Activated CD4-positive, alpha-beta memory T cell treated with anti-CD3 and anti-CD28 coated beads, Interleukin-2, amount 10 ng/mL, durations not matched to agents 7 days and 5 days (primary cell): ENCODE measurements at regions not wholly inside any gene's neighbourhood (a gene's known extent, or its start where the extent isn't known, plus 50 kb on each side); places are given as distances from the start of the nearest gene placed in this dataset.
"Not testable (repeated sequence)": the region's sequence is repeated elsewhere in the genome, so short reads cannot be mapped to it uniquely, and the experiment has no call there.

ENCODE experiments used
- CTCF ChIA-PET: fragments of 350-600 bp; sonication (Branson Sonifier 250); formaldehyde crosslinking; loops from one replicate; lab custom pipeline; 2021; ENCODE audit warnings: antibody characterized with exemption, inconsistent platforms; lab: Charles Lee
- POLR2A ChIA-PET: fragments of 350-600 bp; sonication (Branson Sonifier 250); formaldehyde crosslinking; loops from one replicate; lab custom pipeline; 2021; ENCODE audit warnings: antibody characterized with exemption; lab: Charles Lee
- DNase-seq: peaks from one replicate; pipeline ENCODE4 v3.0.0-alpha.2; 2020
- H3K27ac Mint-ChIP-seq: one replicate; pipeline ENCODE4 v1.8.0; 2021; ENCODE audit warnings: mild to moderate bottlenecking, mixed read lengths
- H3K27me3 Mint-ChIP-seq: one replicate; pipeline ENCODE4 v1.8.0; 2021; ENCODE audit warnings: mixed read lengths
- H3K36me3 Mint-ChIP-seq: one replicate; pipeline ENCODE4 v1.8.0; 2021; ENCODE audit warnings: low read depth, mixed read lengths
- H3K4me1 Mint-ChIP-seq: one replicate; pipeline ENCODE4 v1.8.0; 2021; ENCODE audit warnings: mixed read lengths
- H3K4me3 Mint-ChIP-seq: one replicate; pipeline ENCODE4 v1.8.0; 2021; ENCODE audit warnings: mild to moderate bottlenecking, mixed read lengths
- H3K9me3 Mint-ChIP-seq: one replicate; pipeline ENCODE4 v1.8.0; 2021; ENCODE audit warnings: mixed read lengths

DNA sequence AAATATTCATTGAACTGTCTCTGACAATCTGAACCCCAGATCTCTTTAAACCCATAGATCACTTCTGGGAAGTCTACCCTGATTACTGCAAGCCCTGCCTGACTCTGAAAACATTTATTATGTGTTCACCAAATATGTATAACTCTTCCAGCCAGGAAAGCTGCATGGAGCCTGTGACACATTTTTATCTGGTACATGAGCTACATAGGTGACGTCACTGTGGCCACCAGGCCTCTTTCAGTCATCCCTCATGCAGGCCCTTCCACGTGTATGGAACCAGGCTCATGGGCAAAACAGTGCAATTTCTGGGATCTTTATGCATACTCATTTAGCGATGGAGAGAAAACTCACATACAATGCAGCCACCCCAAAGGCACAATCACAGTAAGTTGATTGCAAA, 133.9 kb upstream of the NUPR2 start:
- ChIA-PET CTCF (no interaction called here), POLR2A (no interaction called here)

DNA sequence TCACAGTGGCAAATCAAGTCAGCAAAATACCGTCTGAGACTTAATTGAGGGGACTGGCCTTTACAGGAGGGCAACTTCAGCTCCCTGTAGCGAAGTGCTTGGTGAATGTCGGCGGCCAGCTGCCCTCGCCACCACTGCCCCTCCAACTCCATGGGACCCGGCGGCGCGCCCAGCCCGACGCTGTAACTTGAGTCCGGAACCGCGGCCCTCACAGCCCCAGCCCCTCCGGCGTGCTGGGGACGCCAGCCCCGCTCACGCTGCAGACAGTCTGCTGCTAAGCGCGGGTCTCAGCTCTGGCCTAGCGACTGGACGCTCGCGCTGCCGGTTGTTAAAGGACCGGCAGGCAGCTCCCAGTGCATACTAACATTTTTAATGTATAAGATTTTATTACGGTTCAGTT, 113.4 kb upstream of the NUPR2 start:
- H3K27me3 Mint-ChIP-seq: no peaks in the 10 kb centered on the region
- H3K4me3 Mint-ChIP-seq: no peak overlapping the region
- H3K27ac Mint-ChIP-seq: no peak overlapping the region
- no peaks in the 10 kb centered on the region for H3K4me1 Mint-ChIP-seq
- H3K36me3 Mint-ChIP-seq: no peaks in the 10 kb centered on the region
- DNase-seq: no peak
- ChIA-PET POLR2A (no interaction called here), CTCF (no interaction called here)
- H3K9me3 Mint-ChIP-seq: peaks cover 3% of the 10 kb centered on the region

More for the DNA sequence above, 133.9 kb upstream of the NUPR2 start:
- DNase-seq: no peak
- H3K27ac Mint-ChIP-seq: no peak overlapping the region
- H3K27me3 Mint-ChIP-seq: no peaks in the 10 kb centered on the region
- no peaks in the 10 kb centered on the region for H3K36me3 Mint-ChIP-seq
- peaks cover 29% of the 10 kb centered on the region for H3K9me3 Mint-ChIP-seq
- no peak overlapping the region for H3K4me3 Mint-ChIP-seq
- no peaks in the 10 kb centered on the region for H3K4me1 Mint-ChIP-seq

DNA sequence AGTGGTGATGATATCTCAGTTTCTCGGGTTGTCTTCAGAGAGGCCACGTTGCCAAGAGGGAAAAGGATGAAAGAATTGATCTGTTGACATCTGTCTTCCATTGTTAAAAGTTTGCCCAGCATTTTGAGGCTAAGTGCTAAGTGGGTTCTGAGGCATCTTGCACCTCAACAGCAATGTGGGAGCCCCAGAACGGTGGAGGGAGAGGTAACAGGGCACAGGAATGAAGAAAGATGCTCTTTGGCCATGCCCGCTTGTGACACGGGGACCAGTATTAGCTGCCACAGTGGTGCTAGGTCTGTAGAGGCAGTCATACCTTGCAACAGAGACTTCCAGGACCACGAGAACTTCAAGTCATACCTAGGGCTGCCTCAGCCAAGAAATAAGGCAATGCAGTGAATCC, 106.6 kb upstream of the NUPR2 start:
- H3K36me3 Mint-ChIP-seq: no peaks in the 10 kb centered on the region
- H3K4me3 Mint-ChIP-seq: no peak overlapping the region
- H3K27ac Mint-ChIP-seq: no peak overlapping the region
- peaks cover 11% of the 10 kb centered on the region for H3K9me3 Mint-ChIP-seq
- no peak for DNase-seq
- no peaks in the 10 kb centered on the region for H3K27me3 Mint-ChIP-seq
- H3K4me1 Mint-ChIP-seq: no peaks in the 10 kb centered on the region
- POLR2A ChIA-PET: no interaction called here
- CTCF ChIA-PET: no interaction called here

DNA sequence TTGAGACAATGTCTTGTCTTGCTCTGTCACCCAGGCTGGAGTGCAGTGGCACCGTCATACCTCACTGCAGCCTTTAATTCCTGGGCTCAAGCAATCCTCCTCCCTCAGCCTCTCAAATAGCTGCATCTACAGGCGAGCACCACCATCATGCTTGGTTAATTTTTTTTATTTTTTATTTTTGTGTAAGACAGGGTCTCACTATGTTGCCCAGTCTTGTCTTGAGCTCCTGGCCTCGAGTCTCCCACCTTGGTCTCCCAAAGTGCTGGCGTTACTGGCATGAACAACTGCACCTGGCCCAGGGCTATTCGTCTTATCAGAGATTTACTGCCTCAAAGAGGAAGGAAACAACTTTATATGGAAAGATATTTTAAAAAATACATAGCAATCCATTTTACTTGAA, 102.8 kb upstream of the NUPR2 start:
- Mint-ChIP-seq H3K27ac (no peak overlapping the region), H3K9me3 (peaks cover 17% of the 10 kb centered on the region), H3K36me3 (no peaks in the 10 kb centered on the region), H3K27me3 (no peaks in the 10 kb centered on the region), H3K4me1 (no peaks in the 10 kb centered on the region), H3K4me3 (no peak overlapping the region)
- ChIA-PET CTCF (no interaction called here), POLR2A (no interaction called here)
- no peak for DNase-seq

DNA sequence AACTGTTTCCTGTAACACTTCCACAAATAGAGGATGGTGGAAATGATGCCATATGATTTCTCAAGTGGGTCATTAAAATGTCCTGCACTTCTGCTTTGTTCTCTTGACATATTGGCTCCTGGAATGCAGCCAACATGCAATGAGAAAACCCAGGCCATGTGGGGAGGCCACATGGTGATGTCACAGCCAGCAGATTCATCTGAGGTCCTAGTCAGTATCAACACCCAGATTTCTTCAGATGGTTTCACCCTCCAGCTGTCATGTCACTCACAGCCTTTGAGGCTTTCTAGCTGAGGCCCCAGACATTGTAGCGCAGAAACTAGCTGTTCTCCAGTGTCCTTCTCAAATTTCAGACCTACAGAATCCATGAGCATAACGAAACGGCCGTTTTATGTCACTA, 102.3 kb upstream of the NUPR2 start:
- H3K4me3 Mint-ChIP-seq: no peak overlapping the region
- no peaks in the 10 kb centered on the region for H3K36me3 Mint-ChIP-seq
- DNase-seq: no peak
- no peak overlapping the region for H3K27ac Mint-ChIP-seq
- no peaks in the 10 kb centered on the region for H3K27me3 Mint-ChIP-seq
- H3K9me3 Mint-ChIP-seq: peaks cover 19% of the 10 kb centered on the region
- ChIA-PET CTCF (no interaction called here), POLR2A (no interaction called here)
- no peaks in the 10 kb centered on the region for H3K4me1 Mint-ChIP-seq

GRCh38 chr7:56213574-56213973, 97.4 kb upstream of the NUPR2 start:
- POLR2A ChIA-PET: no interaction called here
- CTCF ChIA-PET: no interaction called here
- Mint-ChIP-seq H3K36me3 (no peaks in the 10 kb centered on the region), H3K4me1 (no peaks in the 10 kb centered on the region), H3K9me3 (peaks cover 19% of the 10 kb centered on the region), H3K27me3 (no peaks in the 10 kb centered on the region), H3K4me3 (no peak overlapping the region), H3K27ac (no peak overlapping the region)
- no peak for DNase-seq

DNA sequence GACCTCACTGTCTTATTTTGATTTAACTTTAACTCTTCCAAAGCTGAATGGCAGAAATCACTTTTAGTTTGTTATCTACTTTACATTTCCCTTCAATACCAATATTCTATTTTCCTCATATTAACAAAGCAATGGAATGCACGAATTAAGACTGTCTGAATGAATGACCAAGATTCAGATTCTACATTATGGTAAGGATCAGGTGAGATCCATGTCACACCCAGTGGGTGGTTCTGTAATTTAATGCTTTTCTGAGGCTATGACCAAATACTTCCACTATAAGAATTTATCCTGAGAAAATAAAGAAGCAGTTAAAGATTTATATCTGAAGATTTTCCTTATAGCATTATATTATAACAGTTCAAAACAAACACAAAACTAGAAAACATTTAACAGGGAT, 90.2 kb upstream of the NUPR2 start:
- CTCF ChIA-PET: no interaction called here
- POLR2A ChIA-PET: no interaction called here
- DNase-seq: no peak
- H3K9me3 Mint-ChIP-seq: peaks cover 5% of the 10 kb centered on the region
- no peak overlapping the region for H3K27ac Mint-ChIP-seq
- H3K4me1 Mint-ChIP-seq: no peaks in the 10 kb centered on the region
- H3K36me3 Mint-ChIP-seq: no peaks in the 10 kb centered on the region
- no peak overlapping the region for H3K4me3 Mint-ChIP-seq
- no peaks in the 10 kb centered on the region for H3K27me3 Mint-ChIP-seq

GRCh38 chr7:56199639-56200038, 83.4 kb upstream of the NUPR2 start:
- no peaks in the 10 kb centered on the region for H3K4me1 Mint-ChIP-seq
- no peak for DNase-seq
- ChIA-PET POLR2A (no interaction called here), CTCF (no interaction called here)
- H3K36me3 Mint-ChIP-seq: no peaks in the 10 kb centered on the region
- H3K4me3 Mint-ChIP-seq: no peak overlapping the region
- no peaks in the 10 kb centered on the region for H3K27me3 Mint-ChIP-seq
- no peak overlapping the region for H3K27ac Mint-ChIP-seq
- H3K9me3 Mint-ChIP-seq: peaks cover 8% of the 10 kb centered on the region

- H3K27me3 Mint-ChIP-seq, POLR2A ChIA-PET, H3K4me3 Mint-ChIP-seq, H3K36me3 Mint-ChIP-seq, CTCF ChIA-PET, H3K4me1 Mint-ChIP-seq, H3K27ac Mint-ChIP-seq, DNase-seq: not testable (repeated sequence)
- peaks cover 10% of the 10 kb centered on the region for H3K9me3 Mint-ChIP-seq
Observed at GRCh38 chr7:56196195-56196594, 80.0 kb upstream of the NUPR2 start.

GRCh38 chr7:56188823-56189346, 72.7 kb upstream of the NUPR2 start:
- DNase-seq: no peak
- Mint-ChIP-seq H3K27me3 (no peaks in the 10 kb centered on the region), H3K36me3 (no peaks in the 10 kb centered on the region), H3K27ac (no peak overlapping the region), H3K4me1 (no peaks in the 10 kb centered on the region), H3K4me3 (no peak overlapping the region), H3K9me3 (peaks cover 2% of the 10 kb centered on the region)
- CTCF ChIA-PET: no interaction called here
- POLR2A ChIA-PET: interaction anchor here (0.7 kb wide), 1 partner anchor 342 kb away, joined by 3 read pairs; no protein-coding TSS in a partner anchor

- Mint-ChIP-seq H3K36me3 (no peaks in the 10 kb centered on the region), H3K4me3 (no peak overlapping the region), H3K4me1 (no peaks in the 10 kb centered on the region), H3K27ac (no peak overlapping the region), H3K27me3 (no peaks in the 10 kb centered on the region), H3K9me3 (no peaks in the 10 kb centered on the region)
- ChIA-PET CTCF (no interaction called here), POLR2A (no interaction called here)
- DNase-seq: no peak
Observed at GRCh38 chr7:56188376-56188775, 72.2 kb upstream of the NUPR2 start.

- ChIA-PET CTCF (no interaction called here), POLR2A (no interaction called here)
- no peak for DNase-seq
- Mint-ChIP-seq H3K4me3 (no peak overlapping the region), H3K27ac (no peak overlapping the region), H3K9me3 (no peaks in the 10 kb centered on the region), H3K27me3 (no peaks in the 10 kb centered on the region), H3K4me1 (no peaks in the 10 kb centered on the region), H3K36me3 (no peaks in the 10 kb centered on the region)
Observed at GRCh38 chr7:56181010-56181409, 64.8 kb upstream of the NUPR2 start.

DNA sequence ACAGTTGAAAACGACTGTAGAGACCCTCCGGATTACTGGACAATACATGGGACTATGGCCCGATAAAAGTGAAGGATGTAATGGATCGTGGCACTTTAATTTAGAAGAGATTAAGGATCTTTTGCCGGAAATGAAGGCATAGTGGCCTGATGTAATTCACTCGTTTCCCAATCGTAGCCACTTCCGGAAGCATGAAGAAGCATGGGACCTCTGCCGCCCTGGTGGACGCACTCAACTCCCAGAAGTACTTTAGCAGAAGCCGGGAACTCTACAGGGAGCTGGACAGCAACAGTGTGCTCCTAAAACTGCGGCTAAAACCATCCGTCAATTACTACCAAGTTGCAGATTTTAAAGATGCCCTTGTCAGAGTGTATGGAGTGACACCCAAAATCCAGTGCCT, 59.6 kb upstream of the NUPR2 start:
- Mint-ChIP-seq H3K9me3 (peaks cover 7% of the 10 kb centered on the region), H3K4me3 (no peak overlapping the region), H3K36me3 (no peaks in the 10 kb centered on the region), H3K4me1 (no peaks in the 10 kb centered on the region), H3K27ac (no peak overlapping the region), H3K27me3 (no peaks in the 10 kb centered on the region)
- POLR2A ChIA-PET: no interaction called here
- no peak for DNase-seq
- CTCF ChIA-PET: no interaction called here

- H3K9me3 Mint-ChIP-seq: peaks cover 7% of the 10 kb centered on the region
- H3K36me3 Mint-ChIP-seq: no peaks in the 10 kb centered on the region
- H3K27me3 Mint-ChIP-seq: no peaks in the 10 kb centered on the region
- no peak overlapping the region for H3K4me3 Mint-ChIP-seq
- ChIA-PET CTCF (no interaction called here), POLR2A (no interaction called here)
- no peaks in the 10 kb centered on the region for H3K4me1 Mint-ChIP-seq
- no peak overlapping the region for H3K27ac Mint-ChIP-seq
- no peak for DNase-seq
Observed at GRCh38 chr7:56174875-56175760, 58.9 kb upstream of the NUPR2 start.
